Epithelial cell of esophagus (primary cell): ENCODE measurements at regions not wholly inside any gene's neighbourhood (a gene's known extent, or its start where the extent isn't known, plus 50 kb on each side); places are given as distances from the start of the nearest gene placed in this dataset.

ENCODE experiments used
- DNase-seq: peaks from one replicate; pipeline ENCODE4 v3.0.0; 2010; ENCODE audit warnings: low read depth
- H3K4me3 ChIP-seq: 2 replicates; pipeline ENCODE4 v1.5.1; 2011; ENCODE audit warnings: mild to moderate bottlenecking, low read length, control low read depth
- TF ChIP-seq, protein P1 (sequence below): IDR thresholded peaks from 2 replicates; pipeline ENCODE4 v1.5.1; 2011; ENCODE audit warnings: low read depth, mild to moderate bottlenecking, low read length, control low read depth, inconsistent platforms; ENCODE audit not compliant: insufficient read depth; ENCODE audit errors: missing control alignments

DNA sequence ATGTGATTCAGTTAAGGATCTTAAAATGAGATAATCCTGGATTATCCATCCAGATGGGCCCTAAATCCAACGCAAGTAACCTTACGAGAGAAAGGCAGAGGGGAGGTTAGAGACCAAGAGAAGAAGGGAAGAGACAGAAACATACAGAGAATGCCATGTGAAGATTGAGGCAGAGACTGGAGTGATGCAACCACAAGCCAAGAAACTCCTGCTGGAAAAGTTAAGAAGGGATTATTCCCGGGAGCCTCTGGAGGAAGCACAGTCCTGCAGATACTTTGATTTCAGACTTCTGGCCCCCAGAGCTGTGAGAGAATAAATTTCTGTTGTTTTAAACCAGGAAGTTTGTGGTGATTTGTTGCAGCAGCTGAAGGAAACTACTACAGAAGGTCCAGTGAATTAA, 992.7 kb downstream of the BCL11A start:
- DNase-seq = no peak
- TF ChIP-seq, protein P1, sequence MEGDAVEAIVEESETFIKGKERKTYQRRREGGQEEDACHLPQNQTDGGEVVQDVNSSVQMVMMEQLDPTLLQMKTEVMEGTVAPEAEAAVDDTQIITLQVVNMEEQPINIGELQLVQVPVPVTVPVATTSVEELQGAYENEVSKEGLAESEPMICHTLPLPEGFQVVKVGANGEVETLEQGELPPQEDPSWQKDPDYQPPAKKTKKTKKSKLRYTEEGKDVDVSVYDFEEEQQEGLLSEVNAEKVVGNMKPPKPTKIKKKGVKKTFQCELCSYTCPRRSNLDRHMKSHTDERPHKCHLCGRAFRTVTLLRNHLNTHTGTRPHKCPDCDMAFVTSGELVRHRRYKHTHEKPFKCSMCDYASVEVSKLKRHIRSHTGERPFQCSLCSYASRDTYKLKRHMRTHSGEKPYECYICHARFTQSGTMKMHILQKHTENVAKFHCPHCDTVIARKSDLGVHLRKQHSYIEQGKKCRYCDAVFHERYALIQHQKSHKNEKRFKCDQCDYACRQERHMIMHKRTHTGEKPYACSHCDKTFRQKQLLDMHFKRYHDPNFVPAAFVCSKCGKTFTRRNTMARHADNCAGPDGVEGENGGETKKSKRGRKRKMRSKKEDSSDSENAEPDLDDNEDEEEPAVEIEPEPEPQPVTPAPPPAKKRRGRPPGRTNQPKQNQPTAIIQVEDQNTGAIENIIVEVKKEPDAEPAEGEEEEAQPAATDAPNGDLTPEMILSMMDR = no peak
- no peak overlapping the region for H3K4me3 ChIP-seq

DNA sequence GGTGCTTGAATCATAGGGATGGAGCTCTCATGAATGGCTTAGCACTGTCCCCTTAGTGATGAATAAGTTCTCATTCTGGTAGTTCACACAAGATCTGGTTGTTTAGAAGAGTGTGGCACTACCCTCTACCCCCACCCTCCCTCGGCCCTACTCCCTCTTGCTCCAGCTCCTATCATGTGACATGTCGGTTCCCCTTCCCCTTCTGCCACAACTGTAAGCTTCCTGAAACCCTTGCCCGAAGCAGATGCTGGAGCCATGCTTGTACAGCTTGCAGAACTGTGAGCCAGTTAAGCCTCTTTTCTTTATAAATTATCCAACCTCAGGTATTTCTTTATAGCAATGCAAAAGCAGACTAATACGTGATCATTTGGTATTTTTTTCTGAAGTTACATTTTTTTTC, 1012.6 kb downstream of the BCL11A start:
- no peak for DNase-seq
- H3K4me3 ChIP-seq = no peak overlapping the region
- TF ChIP-seq, protein P1 = no peak

DNA sequence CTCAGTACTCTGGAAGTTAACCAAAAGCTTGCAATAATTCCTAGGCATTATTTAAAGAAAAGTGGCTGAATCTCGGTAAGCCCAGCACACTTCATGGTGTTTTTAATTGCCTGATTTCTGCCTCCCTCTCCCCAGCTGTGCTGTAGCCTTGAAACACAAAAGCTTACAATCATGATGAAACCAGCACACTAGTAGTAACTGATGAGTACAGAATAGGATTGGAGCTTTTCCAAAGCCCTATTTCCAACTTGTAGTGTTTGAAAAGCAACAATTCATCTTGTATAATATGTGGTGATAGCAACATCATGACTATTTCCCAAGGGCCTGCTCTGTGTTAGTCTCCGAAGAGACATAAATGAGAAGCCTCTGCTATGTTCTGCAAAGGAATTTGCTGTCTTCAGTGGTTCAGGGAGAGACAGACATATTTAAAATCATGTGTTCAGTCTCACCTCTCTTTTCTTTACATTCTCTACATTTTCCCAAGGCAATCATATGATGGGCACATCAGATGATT, 1015.0 kb downstream of the BCL11A start:
- TF ChIP-seq, protein P1 = no peak
- no peak overlapping the region for H3K4me3 ChIP-seq
- DNase-seq = no peak

DNA sequence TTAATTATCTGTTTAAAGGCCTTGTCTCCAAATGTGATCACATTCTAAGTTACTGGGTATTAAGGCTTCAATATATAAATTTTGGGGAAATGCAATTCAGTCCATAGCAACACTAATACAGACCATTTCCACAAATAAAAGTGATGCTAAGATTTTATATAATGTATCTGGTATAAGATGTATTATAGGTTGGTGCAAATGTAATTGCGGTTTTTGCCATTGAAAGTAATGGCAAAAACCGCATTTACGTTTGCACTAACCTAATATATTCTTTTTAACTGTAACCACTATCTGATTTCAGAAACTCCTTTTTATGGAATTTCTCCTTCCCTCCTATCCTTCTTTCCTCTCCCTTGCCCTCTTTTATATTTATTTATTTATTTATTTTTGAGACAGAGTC, 1020.6 kb downstream of the BCL11A start:
- H3K4me3 ChIP-seq = no peak overlapping the region
- no peak for DNase-seq
- TF ChIP-seq, protein P1 = no peak

DNA sequence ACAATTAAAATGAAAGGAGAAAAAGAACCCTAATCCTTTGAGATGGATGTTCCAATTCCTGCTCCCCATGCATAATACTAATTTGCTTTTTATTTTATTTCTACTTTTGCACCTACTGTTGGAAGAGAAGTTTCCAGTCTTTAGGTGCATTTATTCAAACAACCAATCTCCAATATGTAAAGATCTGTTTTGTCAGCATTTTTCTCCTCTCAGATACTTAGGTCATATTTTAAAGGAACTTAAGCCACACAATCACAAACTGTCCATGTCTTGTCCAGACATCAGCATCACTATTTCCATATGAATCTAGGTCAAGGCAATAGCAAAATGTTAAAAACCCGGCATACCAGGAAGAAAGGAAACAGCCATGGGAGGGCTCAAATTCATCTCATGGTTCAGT, 1023.2 kb downstream of the BCL11A start:
- H3K4me3 ChIP-seq = no peak overlapping the region
- DNase-seq = no peak
- TF ChIP-seq, protein P1 = no peak

DNA sequence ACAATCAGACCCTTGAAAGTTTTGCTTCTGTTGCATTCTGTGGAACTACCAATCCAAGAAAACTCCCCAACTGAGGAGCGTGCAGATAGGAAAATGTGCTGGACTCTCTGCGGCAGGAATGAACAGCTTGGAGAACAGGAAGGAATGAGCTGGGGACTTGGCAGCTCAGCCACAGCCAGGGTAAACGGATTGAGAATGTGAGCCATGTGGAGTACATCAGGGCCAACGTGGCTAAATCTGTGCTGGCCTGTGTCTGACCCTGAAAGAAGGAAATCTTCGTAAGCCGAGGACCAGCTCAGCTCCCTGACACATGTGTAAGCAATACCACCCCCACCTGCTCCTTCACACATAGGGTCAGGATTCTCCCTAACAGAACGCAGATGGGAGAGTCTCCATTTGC, 1023.7 kb downstream of the BCL11A start:
- TF ChIP-seq, protein P1 = no peak
- DNase-seq = no peak
- H3K4me3 ChIP-seq = no peak overlapping the region

DNA sequence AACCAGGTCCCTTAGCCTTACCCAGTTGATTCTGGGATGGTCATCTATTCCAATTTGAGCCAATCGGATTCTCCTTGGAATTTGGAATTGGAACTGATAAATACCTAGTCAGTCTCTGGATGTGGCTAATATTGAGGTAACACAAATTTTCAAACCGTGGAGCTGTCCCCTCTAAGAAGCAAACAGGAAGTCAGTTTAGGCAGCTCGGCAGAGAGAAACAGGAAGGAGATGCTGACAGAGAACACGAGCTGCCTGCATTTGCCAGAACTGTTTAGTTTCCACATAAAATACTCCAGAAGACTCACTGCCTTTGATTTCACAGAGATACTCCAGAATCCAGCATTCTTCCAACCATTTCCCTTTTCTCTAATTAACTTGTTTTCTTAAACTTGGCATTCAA, 1024.9 kb downstream of the BCL11A start:
- H3K4me3 ChIP-seq = no peak overlapping the region
- DNase-seq = no peak
- TF ChIP-seq, protein P1 = no peak
